ENCODE measurements at regions not wholly inside any gene's neighbourhood (a gene's known extent, or its start where the extent isn't known, plus 50 kb on each side); places are given as distances from the start of the nearest gene placed in this dataset.

- H3K9me3 ChIP-seq (ENCODE audit: insufficient read depth, low read length, severe bottlenecking) = no peaks in the 10 kb centered on the region
- H3K27ac ChIP-seq (ENCODE audit: low read length) = no peak overlapping the region
- no peak overlapping the region for H3K9ac ChIP-seq (ENCODE audit: low read depth, low read length)
- no peak overlapping the region for H2AFZ ChIP-seq (ENCODE audit: low read depth, low read length)
- DNase-seq (no peak), ATAC-seq (ENCODE audit: insufficient read depth, low read depth) (no peak)
- no peaks in the 10 kb centered on the region for H3K79me2 ChIP-seq (ENCODE audit: insufficient read depth, low read length)
- no peaks in the 10 kb centered on the region for H3K27me3 ChIP-seq (ENCODE audit: insufficient read depth, low read length, poor library complexity)
- TF ChIP-seq CTCF (IDR thresholded peaks at IDR 0.05; ENCODE audit: borderline replicate concordance, extremely low read depth, low read length, poor library complexity, severe bottlenecking) (no peak), EZH2 (IDR thresholded peaks at IDR 0.05; ENCODE audit: borderline replicate concordance, low read depth, low read length, severe bottlenecking) (no peak)
- H3K4me3 ChIP-seq (ENCODE audit: low read depth in 1 of 2, low read length in 2 of 2) = no peak overlapping the region
- no peaks in the 10 kb centered on the region for H3K36me3 ChIP-seq (ENCODE audit: insufficient read depth, low read length)
- no peaks in the 10 kb centered on the region for H4K20me1 ChIP-seq (ENCODE audit: insufficient read depth, low read length)
- H3K4me2 ChIP-seq (ENCODE audit: insufficient read depth, low read length) = no peak overlapping the region
- H3K4me1 ChIP-seq (ENCODE audit: insufficient read depth, low read length) = no peaks in the 10 kb centered on the region
These were observed 303.6 kb upstream of the LRRN1 start for GRCh38 chr3:3495611-3496010.

- ATAC-seq (ENCODE audit: insufficient read depth, low read depth) = no peak
- H4K20me1 ChIP-seq (ENCODE audit: insufficient read depth, low read length) = no peaks in the 10 kb centered on the region
These were observed 297.2 kb upstream of the CRBN start for GRCh38 chr3:3476669-3477068.

GRCh38 chr3:3468596-3468995 lies 289.1 kb upstream of the CRBN start:
- no peak overlapping the region for H3K4me2 ChIP-seq (ENCODE audit: insufficient read depth, low read length)
- no peaks in the 10 kb centered on the region for H3K9me3 ChIP-seq (ENCODE audit: insufficient read depth, low read length, severe bottlenecking)
- H3K4me3 ChIP-seq (ENCODE audit: low read depth in 1 of 2, low read length in 2 of 2) = no peak overlapping the region
- DNase-seq (no peak), ATAC-seq (ENCODE audit: insufficient read depth, low read depth) (no peak)
- no peak overlapping the region for H2AFZ ChIP-seq (ENCODE audit: low read depth, low read length)
- no peaks in the 10 kb centered on the region for H3K36me3 ChIP-seq (ENCODE audit: insufficient read depth, low read length)
- no peaks in the 10 kb centered on the region for H4K20me1 ChIP-seq (ENCODE audit: insufficient read depth, low read length)
- no peaks in the 10 kb centered on the region for H3K4me1 ChIP-seq (ENCODE audit: insufficient read depth, low read length)
- H3K9ac ChIP-seq (ENCODE audit: low read depth, low read length) = no peak overlapping the region
- TF ChIP-seq EZH2 (IDR thresholded peaks at IDR 0.05; ENCODE audit: borderline replicate concordance, low read depth, low read length, severe bottlenecking) (no peak), CTCF (IDR thresholded peaks at IDR 0.05; ENCODE audit: borderline replicate concordance, extremely low read depth, low read length, poor library complexity, severe bottlenecking) (no peak)
- no peak overlapping the region for H3K27ac ChIP-seq (ENCODE audit: low read length)
- no peaks in the 10 kb centered on the region for H3K79me2 ChIP-seq (ENCODE audit: insufficient read depth, low read length)
- H3K27me3 ChIP-seq (ENCODE audit: insufficient read depth, low read length, poor library complexity) = no peaks in the 10 kb centered on the region

More at GRCh38 chr3:3476669-3477068, 297.2 kb upstream of the CRBN start:
- Histone ChIP-seq H3K27me3 (ENCODE audit: insufficient read depth, low read length, poor library complexity) (no peaks in the 10 kb centered on the region), H3K9ac (ENCODE audit: low read depth, low read length) (no peak overlapping the region), H3K4me2 (ENCODE audit: insufficient read depth, low read length) (no peak overlapping the region), H3K79me2 (ENCODE audit: insufficient read depth, low read length) (no peaks in the 10 kb centered on the region), H2AFZ (ENCODE audit: low read depth, low read length) (no peak overlapping the region), H3K36me3 (ENCODE audit: insufficient read depth, low read length) (no peaks in the 10 kb centered on the region), H3K9me3 (ENCODE audit: insufficient read depth, low read length, severe bottlenecking) (no peaks in the 10 kb centered on the region), H3K27ac (ENCODE audit: low read length) (no peak overlapping the region), H3K4me1 (ENCODE audit: insufficient read depth, low read length) (no peaks in the 10 kb centered on the region), H3K4me3 (ENCODE audit: low read depth in 1 of 2, low read length in 2 of 2) (no peak overlapping the region)
- TF ChIP-seq CTCF (IDR thresholded peaks at IDR 0.05; ENCODE audit: borderline replicate concordance, extremely low read depth, low read length, poor library complexity, severe bottlenecking) (no peak), EZH2 (IDR thresholded peaks at IDR 0.05; ENCODE audit: borderline replicate concordance, low read depth, low read length, severe bottlenecking) (no peak)
- DNase-seq = no peak

GRCh38 chr3:3464131-3464530 lies 284.6 kb upstream of the CRBN start:
- no peaks in the 10 kb centered on the region for H3K9me3 ChIP-seq (ENCODE audit: insufficient read depth, low read length, severe bottlenecking)
- H3K4me2 ChIP-seq (ENCODE audit: insufficient read depth, low read length) = no peak overlapping the region
- H3K9ac ChIP-seq (ENCODE audit: low read depth, low read length) = no peak overlapping the region
- H3K36me3 ChIP-seq (ENCODE audit: insufficient read depth, low read length) = no peaks in the 10 kb centered on the region
- no peaks in the 10 kb centered on the region for H3K27me3 ChIP-seq (ENCODE audit: insufficient read depth, low read length, poor library complexity)
- no peaks in the 10 kb centered on the region for H3K79me2 ChIP-seq (ENCODE audit: insufficient read depth, low read length)
- no peak for ATAC-seq (ENCODE audit: insufficient read depth, low read depth)
- no peak overlapping the region for H3K4me3 ChIP-seq (ENCODE audit: low read depth in 1 of 2, low read length in 2 of 2)
- no peaks in the 10 kb centered on the region for H4K20me1 ChIP-seq (ENCODE audit: insufficient read depth, low read length)
- no peak overlapping the region for H3K27ac ChIP-seq (ENCODE audit: low read length)
- H3K4me1 ChIP-seq (ENCODE audit: insufficient read depth, low read length) = no peaks in the 10 kb centered on the region
- TF ChIP-seq CTCF (IDR thresholded peaks at IDR 0.05; ENCODE audit: borderline replicate concordance, extremely low read depth, low read length, poor library complexity, severe bottlenecking) = no peak
- no peak for DNase-seq
- H2AFZ ChIP-seq (ENCODE audit: low read depth, low read length) = no peak overlapping the region
